Keratinocyte (primary cell): ENCODE measurements at regions not wholly inside any gene's neighbourhood (a gene's known extent, or its start where the extent isn't known, plus 50 kb on each side); places are given as distances from the start of the nearest gene placed in this dataset.

Experiments
- DNase-seq: peaks from one replicate; pipeline ENCODE4 v3.0.0-alpha.2; 2011; ENCODE audit warnings: low read depth, missing footprints, low spot score
- FAIRE-seq: peaks from 2 replicates; lab custom pipeline; 2011; peaks lifted over from hg19 to GRCh38; lab: Jason Lieb, UNC
- H2AFZ ChIP-seq: 2 replicates; pipeline ENCODE4 v1.6.0; 2012; ENCODE audit warnings: low read length, control low read depth, inconsistent platforms; ENCODE audit not compliant: control insufficient read depth
- H3K27ac ChIP-seq: 2 replicates; pipeline ENCODE4 v1.5.1; 2011; ENCODE audit warnings: low read length; ENCODE audit not compliant: control insufficient read depth, insufficient read depth
- H3K27me3 ChIP-seq: 3 replicates; pipeline ENCODE4 v1.6.0; 2011; ENCODE audit warnings: low read length; ENCODE audit not compliant: control insufficient read depth, insufficient read depth; ENCODE audit errors: extremely low read depth
- H3K36me3 ChIP-seq, 2 experiments: 2 replicates in 1 of 2; 3 replicates in 1 of 2; pipeline ENCODE4 v1.5.1; 2011; ENCODE audit warnings: low read length in 2 of 2, mild to moderate bottlenecking in 1 of 2; ENCODE audit not compliant: control insufficient read depth in 2 of 2, insufficient read depth in 2 of 2; ENCODE audit errors: extremely low read depth in 1 of 2
- H3K4me1 ChIP-seq: 3 replicates; pipeline ENCODE4 v1.5.1; 2011; ENCODE audit warnings: low read length; ENCODE audit not compliant: control insufficient read depth, insufficient read depth; ENCODE audit errors: extremely low read depth
- H3K4me2 ChIP-seq: 3 replicates; pipeline ENCODE4 v1.6.0; 2011; ENCODE audit warnings: low read depth, low read length; ENCODE audit not compliant: control insufficient read depth, insufficient read depth; ENCODE audit errors: extremely low read depth
- H3K4me3 ChIP-seq, 3 experiments: fragments of 200-600 bp in 1 of 3; sonication (generic) in 1 of 3; 2 replicates in 2 of 3; 3 replicates in 1 of 3; pipeline ENCODE4 v1.5.1; 2011 to 2016; ENCODE audit warnings: low read length in 3 of 3, mild to moderate bottlenecking in 3 of 3, control low read depth in 2 of 3, inconsistent platforms in 1 of 3, low read depth in 1 of 3, mixed read lengths in 1 of 3, mixed run types in 1 of 3, moderate library complexity in 1 of 3; ENCODE audit not compliant: control insufficient read depth in 2 of 3, insufficient read depth in 2 of 3; ENCODE audit errors: extremely low read depth in 1 of 3
- H3K79me2 ChIP-seq: 2 replicates; pipeline ENCODE4 v1.6.0; 2012; ENCODE audit warnings: low read length; ENCODE audit not compliant: control insufficient read depth, insufficient read depth
- H3K9ac ChIP-seq: 3 replicates; pipeline ENCODE4 v1.6.0; 2011; ENCODE audit warnings: low read length; ENCODE audit not compliant: control insufficient read depth, insufficient read depth; ENCODE audit errors: extremely low read depth
- H3K9me1 ChIP-seq: 3 replicates; pipeline ENCODE4 v1.6.0; 2011; ENCODE audit warnings: low read length; ENCODE audit not compliant: control insufficient read depth, insufficient read depth; ENCODE audit errors: extremely low read depth
- H3K9me3 ChIP-seq: 2 replicates; pipeline ENCODE4 v1.5.1; 2012; ENCODE audit warnings: low read depth, low read length; ENCODE audit not compliant: control insufficient read depth
- H4K20me1 ChIP-seq: 3 replicates; pipeline ENCODE4 v1.6.0; 2011; ENCODE audit warnings: low read length; ENCODE audit not compliant: control insufficient read depth, insufficient read depth; ENCODE audit errors: extremely low read depth
- EZH2 ChIP-seq: IDR thresholded peaks from one replicate; pipeline ENCODE4 v1.6.1; 2012; ENCODE audit warnings: inconsistent platforms, mild to moderate bottlenecking, low read length, moderate library complexity
- dilution Hi-C: fragments of 300-500 bp; cut with MboI; formaldehyde crosslinking; loops from one replicate; pipeline ENCODE4 v1.7.0; 2020; ENCODE audit warnings: low sequenced_read_pairs; ENCODE audit not compliant: extremely low pct_ligation_motif_present
- TF ChIP-seq, protein P1 (sequence below), 3 experiments: IDR thresholded peaks in 1 of 3; conservative IDR thresholded peaks in 1 of 3; optimal IDR thresholded peaks in 1 of 3; 2 replicates in 2 of 3; 3 replicates in 1 of 3; pipeline versions ENCODE3 to v1.5.1; 2011; ENCODE audit warnings: low read length in 3 of 3, mild to moderate bottlenecking in 3 of 3, moderate library complexity in 2 of 3, control low read depth in 1 of 3, inconsistent platforms in 1 of 3; ENCODE audit not compliant: insufficient read depth in 2 of 3; ENCODE audit errors: extremely low read depth in 1 of 3

DNA sequence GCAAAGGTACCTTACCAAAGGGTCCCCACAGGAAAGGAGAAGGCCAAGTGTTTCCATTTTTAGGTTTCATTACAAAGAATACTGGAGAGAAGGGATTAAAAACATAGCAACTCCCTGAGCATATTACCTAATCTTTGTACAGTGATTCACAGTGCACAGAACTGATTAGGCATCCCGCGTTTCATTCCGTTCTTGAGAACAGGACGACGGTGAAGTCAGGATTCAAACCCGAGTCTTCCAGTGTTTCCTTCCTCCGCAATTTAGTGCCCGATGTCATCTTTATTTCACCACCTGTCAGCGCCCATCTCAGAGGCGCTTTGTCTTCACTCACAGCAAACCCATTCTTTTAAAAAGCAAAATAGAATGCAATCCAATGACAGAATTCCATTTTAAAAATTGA is 488.5 kb downstream of the EIPR1 start:
- Histone ChIP-seq H3K4me1 (no peaks in the 10 kb centered on the region), H3K9me3 (no peaks in the 10 kb centered on the region), H3K4me3 (no peak overlapping the region), H3K27me3 (no peaks in the 10 kb centered on the region), H3K79me2 (no peaks in the 10 kb centered on the region), H2AFZ (no peak overlapping the region), H3K4me2 (no peak overlapping the region), H3K27ac (no peak overlapping the region), H3K36me3 (no peaks in the 10 kb centered on the region), H3K9me1 (no peaks in the 10 kb centered on the region), H3K9ac (no peak overlapping the region), H4K20me1 (no peaks in the 10 kb centered on the region)
- FAIRE-seq, result no peak
- no peak for TF ChIP-seq EZH2
- TF ChIP-seq, protein P1, sequence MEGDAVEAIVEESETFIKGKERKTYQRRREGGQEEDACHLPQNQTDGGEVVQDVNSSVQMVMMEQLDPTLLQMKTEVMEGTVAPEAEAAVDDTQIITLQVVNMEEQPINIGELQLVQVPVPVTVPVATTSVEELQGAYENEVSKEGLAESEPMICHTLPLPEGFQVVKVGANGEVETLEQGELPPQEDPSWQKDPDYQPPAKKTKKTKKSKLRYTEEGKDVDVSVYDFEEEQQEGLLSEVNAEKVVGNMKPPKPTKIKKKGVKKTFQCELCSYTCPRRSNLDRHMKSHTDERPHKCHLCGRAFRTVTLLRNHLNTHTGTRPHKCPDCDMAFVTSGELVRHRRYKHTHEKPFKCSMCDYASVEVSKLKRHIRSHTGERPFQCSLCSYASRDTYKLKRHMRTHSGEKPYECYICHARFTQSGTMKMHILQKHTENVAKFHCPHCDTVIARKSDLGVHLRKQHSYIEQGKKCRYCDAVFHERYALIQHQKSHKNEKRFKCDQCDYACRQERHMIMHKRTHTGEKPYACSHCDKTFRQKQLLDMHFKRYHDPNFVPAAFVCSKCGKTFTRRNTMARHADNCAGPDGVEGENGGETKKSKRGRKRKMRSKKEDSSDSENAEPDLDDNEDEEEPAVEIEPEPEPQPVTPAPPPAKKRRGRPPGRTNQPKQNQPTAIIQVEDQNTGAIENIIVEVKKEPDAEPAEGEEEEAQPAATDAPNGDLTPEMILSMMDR (optimal IDR thresholded peaks at IDR 0.05 in 1 of 3, IDR thresholded peaks at IDR 0.05 in 1 of 3, conservative IDR thresholded peaks at IDR 0.05 in 1 of 3; ENCODE audit: extremely low read depth in 1 of 3, insufficient read depth in 2 of 3, low read length in 3 of 3), result no peak
- DNase-seq, result no peak
- dilution Hi-C loops, result no loop called here

DNA sequence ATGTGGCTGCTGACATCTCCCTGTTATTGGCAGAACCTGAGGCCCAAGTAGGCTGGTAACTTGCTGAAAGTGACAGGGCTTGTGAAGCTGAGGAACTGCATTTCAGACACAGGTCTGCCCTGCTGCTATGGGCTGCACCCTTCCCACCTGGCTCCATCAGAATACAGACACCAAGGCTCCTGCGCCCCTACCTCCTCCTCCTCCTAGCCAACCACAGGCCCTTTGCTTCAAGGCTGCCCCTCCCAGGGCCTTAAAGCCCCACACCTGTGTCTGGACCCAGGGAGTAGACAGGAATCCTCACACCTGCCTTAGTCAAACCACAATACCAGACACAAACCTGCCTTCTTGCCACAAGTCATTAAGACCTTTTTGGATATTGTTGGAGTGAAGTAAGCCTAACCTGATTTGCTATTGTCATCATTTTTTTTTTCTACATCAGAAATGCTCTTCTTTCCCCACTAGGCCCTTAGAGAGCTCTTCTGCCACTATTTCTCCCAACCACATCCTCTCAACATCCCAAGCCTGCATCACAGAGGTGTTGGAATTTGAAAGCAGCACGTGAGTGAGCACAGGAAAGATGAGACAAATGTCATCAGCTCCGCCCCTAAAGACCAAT is 489.7 kb downstream of the EIPR1 start:
- TF ChIP-seq, protein P1 (optimal IDR thresholded peaks at IDR 0.05 in 1 of 3, IDR thresholded peaks at IDR 0.05 in 1 of 3, conservative IDR thresholded peaks at IDR 0.05 in 1 of 3; ENCODE audit: extremely low read depth in 1 of 3, insufficient read depth in 2 of 3, low read length in 3 of 3), result no peak
- TF ChIP-seq EZH2, result no peak
- no peaks in the 10 kb centered on the region for H3K4me1 ChIP-seq
- DNase-seq (no peak), FAIRE-seq (no peak)
- H4K20me1 ChIP-seq, result no peaks in the 10 kb centered on the region
- H3K4me2 ChIP-seq, result no peak overlapping the region
- H3K4me3 ChIP-seq, result no peak overlapping the region
- no peaks in the 10 kb centered on the region for H3K9me3 ChIP-seq
- no peak overlapping the region for H2AFZ ChIP-seq
- H3K9me1 ChIP-seq, result no peaks in the 10 kb centered on the region
- no peaks in the 10 kb centered on the region for H3K79me2 ChIP-seq
- no peaks in the 10 kb centered on the region for H3K27me3 ChIP-seq
- dilution Hi-C loops, result no loop called here
- no peak overlapping the region for H3K9ac ChIP-seq
- no peak overlapping the region for H3K27ac ChIP-seq
- no peaks in the 10 kb centered on the region for H3K36me3 ChIP-seq
